GM18909 (cell line): ENCODE measurements at regions not wholly inside any gene's neighbourhood (a gene's known extent, or its start where the extent isn't known, plus 50 kb on each side); places are given as distances from the start of the nearest gene placed in this dataset.

Experiments
- ATAC-seq: cut with Tn5 transposase; IDR thresholded peaks from one replicate; pipeline ENCODE4 v1.9.1; 2021; ENCODE audit warnings: mild to moderate bottlenecking; ENCODE audit not compliant: unreplicated experiment, poor library complexity

GRCh38 chr2:195606179-195606578, 50.8 kb upstream of the SLC39A10 start:
- no peak for ATAC-seq

- no peak for ATAC-seq
These were observed 52.3 kb upstream of the SLC39A10 start for GRCh38 chr2:195604706-195605105.

- ATAC-seq = no peak
These were observed 53.0 kb upstream of the SLC39A10 start for GRCh38 chr2:195603998-195604397.

GRCh38 chr2:195603408-195603807, 53.6 kb upstream of the SLC39A10 start:
- no peak for ATAC-seq

- no peak for ATAC-seq
These were observed 54.3 kb upstream of the SLC39A10 start for GRCh38 chr2:195602687-195603086.

GRCh38 chr2:195601361-195601760, 55.7 kb upstream of the SLC39A10 start:
- no peak for ATAC-seq

GRCh38 chr2:195600778-195601177, 56.2 kb upstream of the SLC39A10 start:
- ATAC-seq = no peak

- ATAC-seq = no peak
These were observed 60.2 kb upstream of the SLC39A10 start for GRCh38 chr2:195596840-195597239.

- ATAC-seq = no peak
These were observed 61.2 kb upstream of the SLC39A10 start for GRCh38 chr2:195595825-195596224.

GRCh38 chr2:195594919-195595694, 61.9 kb upstream of the SLC39A10 start:
- no peak for ATAC-seq

GRCh38 chr2:195594248-195594647, 62.8 kb upstream of the SLC39A10 start:
- ATAC-seq = peak; percentile 54

GRCh38 chr2:195592105-195592504, 64.9 kb upstream of the SLC39A10 start:
- no peak for ATAC-seq

- no peak for ATAC-seq
These were observed 66.2 kb upstream of the SLC39A10 start for GRCh38 chr2:195590861-195591205.

- no peak for ATAC-seq
These were observed 66.7 kb upstream of the SLC39A10 start for GRCh38 chr2:195590199-195590860.

- ATAC-seq = no peak
These were observed 69.1 kb upstream of the SLC39A10 start for GRCh38 chr2:195587966-195588365.

GRCh38 chr2:195586062-195586714, 70.8 kb upstream of the SLC39A10 start:
- ATAC-seq = no peak

- no peak for ATAC-seq
These were observed 74.8 kb upstream of the SLC39A10 start for GRCh38 chr2:195582188-195582587.

- ATAC-seq = peak; percentile 70
These were observed 77.1 kb upstream of the SLC39A10 start for GRCh38 chr2:195579776-195580555.

- ATAC-seq = peak; percentile 75
These were observed 81.1 kb upstream of the SLC39A10 start for GRCh38 chr2:195575879-195576401.

- no peak for ATAC-seq
These were observed 82.0 kb upstream of the SLC39A10 start for GRCh38 chr2:195575016-195575415.
